ENCODE measurements at regions not wholly inside any gene's neighbourhood (a gene's known extent, or its start where the extent isn't known, plus 50 kb on each side); places are given as distances from the start of the nearest gene placed in this dataset.

GRCh38 chr4:121242188-121242750, 78.1 kb upstream of the TNIP3 start:
- no peak for TF ChIP-seq POLR2AphosphoS5 (IDR thresholded peaks at IDR 0.05)
- no peak for TF ChIP-seq CTCF (IDR thresholded peaks at IDR 0.05 in 8 of 11, conservative IDR thresholded peaks at IDR 0.05 in 3 of 11)

Data from spleen (tissue), 7 donors.